Retinal pigment epithelial cell (primary cell): ENCODE measurements at regions not wholly inside any gene's neighbourhood (a gene's known extent, or its start where the extent isn't known, plus 50 kb on each side); places are given as distances from the start of the nearest gene placed in this dataset.

Experiments used
- DNase-seq: peaks from one replicate; pipeline ENCODE4 v3.0.0-alpha.2; 2010; ENCODE audit warnings: low read depth
- H3K4me3 ChIP-seq: 2 replicates; pipeline ENCODE4 v1.5.1; 2011; ENCODE audit warnings: mild to moderate bottlenecking, low read length, control low read depth, moderate library complexity
- TF ChIP-seq, protein P1 (sequence below): conservative IDR thresholded peaks from 2 replicates; pipeline ENCODE4 v1.5.1; 2011; ENCODE audit warnings: low read depth, low read length, control low read depth, inconsistent platforms

- no peak overlapping the region for H3K4me3 ChIP-seq
- no peak for DNase-seq
- TF ChIP-seq, protein P1, sequence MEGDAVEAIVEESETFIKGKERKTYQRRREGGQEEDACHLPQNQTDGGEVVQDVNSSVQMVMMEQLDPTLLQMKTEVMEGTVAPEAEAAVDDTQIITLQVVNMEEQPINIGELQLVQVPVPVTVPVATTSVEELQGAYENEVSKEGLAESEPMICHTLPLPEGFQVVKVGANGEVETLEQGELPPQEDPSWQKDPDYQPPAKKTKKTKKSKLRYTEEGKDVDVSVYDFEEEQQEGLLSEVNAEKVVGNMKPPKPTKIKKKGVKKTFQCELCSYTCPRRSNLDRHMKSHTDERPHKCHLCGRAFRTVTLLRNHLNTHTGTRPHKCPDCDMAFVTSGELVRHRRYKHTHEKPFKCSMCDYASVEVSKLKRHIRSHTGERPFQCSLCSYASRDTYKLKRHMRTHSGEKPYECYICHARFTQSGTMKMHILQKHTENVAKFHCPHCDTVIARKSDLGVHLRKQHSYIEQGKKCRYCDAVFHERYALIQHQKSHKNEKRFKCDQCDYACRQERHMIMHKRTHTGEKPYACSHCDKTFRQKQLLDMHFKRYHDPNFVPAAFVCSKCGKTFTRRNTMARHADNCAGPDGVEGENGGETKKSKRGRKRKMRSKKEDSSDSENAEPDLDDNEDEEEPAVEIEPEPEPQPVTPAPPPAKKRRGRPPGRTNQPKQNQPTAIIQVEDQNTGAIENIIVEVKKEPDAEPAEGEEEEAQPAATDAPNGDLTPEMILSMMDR, result no peak
Measured at GRCh38 chrX:140342410-140342809, 162.5 kb downstream of the SOX3 start.

- TF ChIP-seq, protein P1, result no peak
- no peak for DNase-seq
- no peak overlapping the region for H3K4me3 ChIP-seq
Measured at GRCh38 chrX:140337263-140337662, 167.6 kb downstream of the SOX3 start.

GRCh38 chrX:140318296-140318695, 186.6 kb downstream of the SOX3 start:
- DNase-seq, result peak; percentile 61
- TF ChIP-seq, protein P1, result no peak

GRCh38 chrX:140317462-140317861, 187.4 kb downstream of the SOX3 start:
- TF ChIP-seq, protein P1, result no peak
- DNase-seq, result no peak
- no peak overlapping the region for H3K4me3 ChIP-seq

More at GRCh38 chrX:140318296-140318695, 186.6 kb downstream of the SOX3 start:
- no peak overlapping the region for H3K4me3 ChIP-seq

GRCh38 chrX:140298960-140299825, 205.7 kb downstream of the SOX3 start:
- H3K4me3 ChIP-seq, result no peak overlapping the region
- TF ChIP-seq, protein P1, result no peak
- no peak for DNase-seq

GRCh38 chrX:140297273-140297672, 207.6 kb downstream of the SOX3 start:
- no peak overlapping the region for H3K4me3 ChIP-seq
- TF ChIP-seq, protein P1, result no peak
- DNase-seq, result no peak

DNA sequence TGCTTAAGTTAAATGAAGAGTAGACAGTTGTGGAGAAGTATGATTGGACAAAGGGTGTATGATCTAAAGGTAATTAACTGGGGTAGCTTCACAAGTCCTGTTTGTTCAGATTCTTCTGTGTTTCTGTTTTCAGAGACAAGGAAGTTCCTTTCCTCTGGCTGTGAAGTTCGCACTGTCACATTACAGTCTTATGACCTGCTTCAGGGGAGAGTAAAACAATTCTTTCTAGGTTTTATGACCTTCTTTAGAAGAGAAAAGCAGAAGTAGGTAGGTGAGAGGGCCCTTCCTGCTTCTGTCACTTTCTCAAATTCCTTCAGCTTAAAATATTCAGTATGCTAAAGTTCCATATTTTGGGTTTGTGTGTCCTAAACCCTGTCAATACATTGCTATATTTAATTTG, 211.9 kb downstream of the SOX3 start:
- TF ChIP-seq, protein P1, result no peak
- H3K4me3 ChIP-seq, result no peak overlapping the region
- no peak for DNase-seq
